ENCODE measurements at regions not wholly inside any gene's neighbourhood (a gene's known extent, or its start where the extent isn't known, plus 50 kb on each side); places are given as distances from the start of the nearest gene placed in this dataset.

DNA sequence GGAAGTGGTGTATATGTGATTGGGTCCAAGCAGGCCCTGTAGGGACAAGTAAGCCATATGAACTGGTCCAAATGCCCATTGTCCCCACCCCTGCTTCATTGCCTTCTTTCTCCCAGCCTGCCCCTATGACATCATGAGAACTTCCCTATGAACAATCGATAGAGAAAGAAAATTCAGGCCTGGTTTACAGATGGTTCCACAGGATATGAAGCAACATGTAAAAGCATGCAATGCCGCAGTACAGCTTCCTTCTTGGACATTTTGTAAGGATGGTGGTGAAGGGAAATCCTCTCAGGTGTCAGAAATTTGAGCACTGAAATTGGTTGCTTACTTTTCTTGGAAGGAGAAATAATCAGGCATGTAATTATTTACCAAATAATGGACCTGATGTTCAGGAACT, 581.7 kb downstream of the MRPL39 start:
- H3K4me3 ChIP-seq (IDR thresholded peaks at IDR 0.05; ENCODE audit: insufficient read depth, low read depth, low read length): no peak overlapping the region
- no peaks in the 10 kb centered on the region for H3K27me3 ChIP-seq (ENCODE audit: insufficient read depth, low read depth)
- no peak overlapping the region for H2AFZ ChIP-seq (ENCODE audit: low read depth)
- H3K27ac ChIP-seq: no peak overlapping the region
- H4K20me1 ChIP-seq (ENCODE audit: insufficient read depth): no peaks in the 10 kb centered on the region
- no peak overlapping the region for H3K4me2 ChIP-seq
- no peaks in the 10 kb centered on the region for H3K79me2 ChIP-seq (ENCODE audit: insufficient read depth, low read depth)
- H3K36me3 ChIP-seq (ENCODE audit: insufficient read depth): no peaks in the 10 kb centered on the region
- H3K4me1 ChIP-seq (ENCODE audit: low read depth, poor library complexity, severe bottlenecking): no peaks in the 10 kb centered on the region
- TF ChIP-seq, protein P1, sequence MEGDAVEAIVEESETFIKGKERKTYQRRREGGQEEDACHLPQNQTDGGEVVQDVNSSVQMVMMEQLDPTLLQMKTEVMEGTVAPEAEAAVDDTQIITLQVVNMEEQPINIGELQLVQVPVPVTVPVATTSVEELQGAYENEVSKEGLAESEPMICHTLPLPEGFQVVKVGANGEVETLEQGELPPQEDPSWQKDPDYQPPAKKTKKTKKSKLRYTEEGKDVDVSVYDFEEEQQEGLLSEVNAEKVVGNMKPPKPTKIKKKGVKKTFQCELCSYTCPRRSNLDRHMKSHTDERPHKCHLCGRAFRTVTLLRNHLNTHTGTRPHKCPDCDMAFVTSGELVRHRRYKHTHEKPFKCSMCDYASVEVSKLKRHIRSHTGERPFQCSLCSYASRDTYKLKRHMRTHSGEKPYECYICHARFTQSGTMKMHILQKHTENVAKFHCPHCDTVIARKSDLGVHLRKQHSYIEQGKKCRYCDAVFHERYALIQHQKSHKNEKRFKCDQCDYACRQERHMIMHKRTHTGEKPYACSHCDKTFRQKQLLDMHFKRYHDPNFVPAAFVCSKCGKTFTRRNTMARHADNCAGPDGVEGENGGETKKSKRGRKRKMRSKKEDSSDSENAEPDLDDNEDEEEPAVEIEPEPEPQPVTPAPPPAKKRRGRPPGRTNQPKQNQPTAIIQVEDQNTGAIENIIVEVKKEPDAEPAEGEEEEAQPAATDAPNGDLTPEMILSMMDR (conservative IDR thresholded peaks at IDR 0.05; ENCODE audit: low read depth, low read length): no peak
- no peak overlapping the region for H3K9ac ChIP-seq

DNA sequence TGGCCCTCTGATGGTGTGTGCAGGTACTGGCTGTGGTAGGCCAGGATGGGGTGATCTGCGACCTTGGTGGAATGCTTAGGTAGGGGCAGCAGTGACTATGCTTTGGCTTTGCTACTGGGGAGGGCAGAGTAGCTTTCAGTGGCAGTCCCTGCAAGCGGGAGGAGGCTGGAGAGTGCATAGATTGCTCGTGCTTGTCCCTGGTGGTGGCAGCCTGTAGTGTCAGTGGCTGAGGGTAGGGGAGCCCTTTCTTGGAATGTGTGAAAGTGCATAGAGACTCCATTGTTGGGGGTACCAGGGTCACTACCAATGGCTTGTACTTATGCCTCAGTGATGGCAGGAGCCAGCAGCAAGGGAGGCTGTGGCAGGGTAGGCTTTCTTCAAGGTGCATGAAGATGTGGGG, 582.6 kb downstream of the MRPL39 start:
- no peaks in the 10 kb centered on the region for H3K36me3 ChIP-seq (ENCODE audit: insufficient read depth)
- TF ChIP-seq, protein P1 (conservative IDR thresholded peaks at IDR 0.05; ENCODE audit: low read depth, low read length): no peak
- no peaks in the 10 kb centered on the region for H3K79me2 ChIP-seq (ENCODE audit: insufficient read depth, low read depth)
- no peak overlapping the region for H2AFZ ChIP-seq (ENCODE audit: low read depth)
- no peaks in the 10 kb centered on the region for H3K27me3 ChIP-seq (ENCODE audit: insufficient read depth, low read depth)
- H4K20me1 ChIP-seq (ENCODE audit: insufficient read depth): no peaks in the 10 kb centered on the region
- no peaks in the 10 kb centered on the region for H3K4me1 ChIP-seq (ENCODE audit: low read depth, poor library complexity, severe bottlenecking)
- H3K27ac ChIP-seq: no peak overlapping the region
- H3K4me3 ChIP-seq (IDR thresholded peaks at IDR 0.05; ENCODE audit: insufficient read depth, low read depth, low read length): no peak overlapping the region
- H3K9ac ChIP-seq: no peak overlapping the region
- no peak overlapping the region for H3K4me2 ChIP-seq

DNA sequence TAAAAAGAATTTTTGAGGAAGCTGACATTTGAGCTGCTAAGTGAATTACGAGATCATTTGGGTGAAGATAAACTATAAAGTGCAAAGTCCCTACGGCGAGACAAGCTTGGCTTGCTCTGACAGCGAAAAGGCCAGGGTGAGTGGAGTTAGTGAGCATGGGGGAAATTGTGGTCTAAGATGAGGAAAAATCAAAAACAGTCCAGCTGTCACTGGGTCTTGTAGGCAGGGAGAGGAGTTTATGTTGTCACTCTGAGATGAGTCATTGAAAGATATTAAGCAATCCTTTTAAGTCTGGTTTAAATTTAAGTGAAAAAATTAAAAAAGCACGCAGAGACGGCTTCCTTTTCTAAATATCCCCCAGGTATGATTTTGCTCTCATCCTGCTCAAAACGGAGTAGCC, 601.9 kb downstream of the MRPL39 start:
- Histone ChIP-seq H3K4me3 (IDR thresholded peaks at IDR 0.05; ENCODE audit: insufficient read depth, low read depth, low read length) (no peak overlapping the region), H3K9ac (no peak overlapping the region), H3K27me3 (ENCODE audit: insufficient read depth, low read depth) (no peaks in the 10 kb centered on the region), H3K36me3 (ENCODE audit: insufficient read depth) (no peaks in the 10 kb centered on the region), H3K4me2 (no peak overlapping the region), H3K27ac (no peak overlapping the region), H2AFZ (ENCODE audit: low read depth) (no peak overlapping the region), H4K20me1 (ENCODE audit: insufficient read depth) (no peaks in the 10 kb centered on the region), H3K4me1 (ENCODE audit: low read depth, poor library complexity, severe bottlenecking) (peaks cover 22% of the 10 kb centered on the region), H3K79me2 (ENCODE audit: insufficient read depth, low read depth) (no peaks in the 10 kb centered on the region)
- TF ChIP-seq, protein P1 (conservative IDR thresholded peaks at IDR 0.05; ENCODE audit: low read depth, low read length): no peak

DNA sequence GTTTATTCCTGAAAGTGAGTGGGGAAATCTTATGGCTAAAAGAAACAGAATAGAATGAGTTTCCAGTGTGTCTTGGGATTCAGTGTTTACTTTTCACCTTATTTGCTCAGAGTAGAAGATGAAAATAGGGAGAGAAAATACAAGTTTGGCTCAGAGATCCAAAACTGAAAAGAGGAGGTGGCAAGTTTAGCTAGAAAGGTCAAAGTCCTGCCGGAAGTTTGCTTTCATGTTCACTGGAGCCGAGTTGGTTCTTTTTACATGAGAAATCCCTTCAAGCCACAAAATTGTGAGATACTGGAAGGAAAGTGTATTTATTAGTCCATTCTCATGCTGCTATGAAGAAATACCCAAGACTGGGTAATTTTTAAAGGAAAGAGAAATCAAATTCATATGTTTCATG, 604.6 kb downstream of the MRPL39 start:
- Histone ChIP-seq H3K27ac (no peak overlapping the region; the same call in 1 of the 2 replicates), H4K20me1 (ENCODE audit: insufficient read depth) (no peaks in the 10 kb centered on the region), H3K27me3 (ENCODE audit: insufficient read depth, low read depth) (no peaks in the 10 kb centered on the region), H3K79me2 (ENCODE audit: insufficient read depth, low read depth) (no peaks in the 10 kb centered on the region), H3K4me1 (ENCODE audit: low read depth, poor library complexity, severe bottlenecking) (peaks cover 22% of the 10 kb centered on the region), H3K4me2 (peak overlapping the region; percentile 37), H3K4me3 (IDR thresholded peaks at IDR 0.05; ENCODE audit: insufficient read depth, low read depth, low read length) (no peak overlapping the region), H3K36me3 (ENCODE audit: insufficient read depth) (no peaks in the 10 kb centered on the region), H3K9ac (no peak overlapping the region), H2AFZ (ENCODE audit: low read depth) (peak overlapping the region; percentile 19; the same call in 1 of the 2 replicates)
- TF ChIP-seq, protein P1 (conservative IDR thresholded peaks at IDR 0.05; ENCODE audit: low read depth, low read length): no peak
